ENCODE measurements at regions not wholly inside any gene's neighbourhood (a gene's known extent, or its start where the extent isn't known, plus 50 kb on each side); places are given as distances from the start of the nearest gene placed in this dataset.
A peak's percentile ranks its signal among the peaks of the same experiment; 100 is the strongest.
"Not testable (repeated sequence)": the region's sequence is repeated elsewhere in the genome, so short reads cannot be mapped to it uniquely, and the experiment has no call there.

- DNase-seq (ENCODE audit: low spot score) = no peak
These were observed 118.7 kb upstream of the SGCD start for GRCh38 chr5:156208271-156208670.

- no peak for DNase-seq (ENCODE audit: low spot score)
These were observed 108.4 kb upstream of the SGCD start for GRCh38 chr5:156218367-156219158.

- no peak for DNase-seq (ENCODE audit: low spot score)
These were observed 107.4 kb upstream of the SGCD start for GRCh38 chr5:156219483-156220005.

GRCh38 chr5:156221816-156222215 is 105.1 kb upstream of the SGCD start:
- DNase-seq (ENCODE audit: low spot score) = no peak

GRCh38 chr5:156223547-156223946 is 103.4 kb upstream of the SGCD start:
- DNase-seq (ENCODE audit: low spot score) = no peak

GRCh38 chr5:156226485-156226884 is 100.5 kb upstream of the SGCD start:
- DNase-seq (ENCODE audit: low spot score) = not testable (repeated sequence)

GRCh38 chr5:156230887-156231286 is 96.1 kb upstream of the SGCD start:
- DNase-seq (ENCODE audit: low spot score) = no peak

GRCh38 chr5:156232251-156232869 is 94.6 kb upstream of the SGCD start:
- no peak for DNase-seq (ENCODE audit: low spot score)

- DNase-seq (ENCODE audit: low spot score) = no peak
These were observed 89.6 kb upstream of the SGCD start for GRCh38 chr5:156237361-156237760.

GRCh38 chr5:156239800-156240199 is 87.2 kb upstream of the SGCD start:
- no peak for DNase-seq (ENCODE audit: low spot score)

- DNase-seq (ENCODE audit: low spot score) = no peak
These were observed 86.5 kb upstream of the SGCD start for GRCh38 chr5:156240414-156240813.

- peak; percentile 9 for DNase-seq (ENCODE audit: low spot score)
These were observed 85.7 kb upstream of the SGCD start for GRCh38 chr5:156241266-156241665.

GRCh38 chr5:156245895-156246294 is 81.1 kb upstream of the SGCD start:
- DNase-seq (ENCODE audit: low spot score) = no peak

GRCh38 chr5:156251076-156251475 is 75.9 kb upstream of the SGCD start:
- no peak for DNase-seq (ENCODE audit: low spot score)

- DNase-seq (ENCODE audit: low spot score) = no peak
These were observed 73.8 kb upstream of the SGCD start for GRCh38 chr5:156253130-156253529.

GRCh38 chr5:156254196-156254595 is 72.8 kb upstream of the SGCD start:
- DNase-seq (ENCODE audit: low spot score) = no peak

- no peak for DNase-seq (ENCODE audit: low spot score)
These were observed 70.3 kb upstream of the SGCD start for GRCh38 chr5:156256642-156257041.

- DNase-seq (ENCODE audit: low spot score) = no peak
These were observed 68.0 kb upstream of the SGCD start for GRCh38 chr5:156258934-156259333.

- DNase-seq (ENCODE audit: low spot score) = no peak
These were observed 67.3 kb upstream of the SGCD start for GRCh38 chr5:156259618-156260017.

- no peak for DNase-seq (ENCODE audit: low spot score)
These were observed 65.6 kb upstream of the SGCD start for GRCh38 chr5:156261275-156261939.

- no peak for DNase-seq (ENCODE audit: low spot score)
These were observed 55.4 kb upstream of the SGCD start for GRCh38 chr5:156271569-156271968.

GRCh38 chr5:156272139-156272538 is 54.8 kb upstream of the SGCD start:
- no peak for DNase-seq (ENCODE audit: low spot score)

GRCh38 chr5:156273325-156273724 is 53.6 kb upstream of the SGCD start:
- no peak for DNase-seq (ENCODE audit: low spot score)

Measured in AG08395 (cell line).